Astrocyte of the cerebellum (primary cell): ENCODE measurements at regions not wholly inside any gene's neighbourhood (a gene's known extent, or its start where the extent isn't known, plus 50 kb on each side); places are given as distances from the start of the nearest gene placed in this dataset.
"Not testable (repeated sequence)": the region's sequence is repeated elsewhere in the genome, so short reads cannot be mapped to it uniquely, and the experiment has no call there.

ENCODE experiments used
- DNase-seq: peaks from one replicate; pipeline ENCODE4 v3.0.0-alpha.2; 2011; ENCODE audit warnings: low read depth
- H3K4me3 ChIP-seq: 2 replicates; pipeline ENCODE4 v1.5.1; 2011; ENCODE audit warnings: mild to moderate bottlenecking, low read depth, low read length, moderate library complexity
- in situ Hi-C: cut with HindIII; loops from 2 replicates; pipeline ENCODE4 v1.10.0; 2017; ENCODE audit warnings: low sequenced_read_pairs
- TF ChIP-seq, protein P1 (sequence below): IDR thresholded peaks from 2 replicates; pipeline ENCODE4 v1.5.1; 2012; ENCODE audit warnings: low read length, low read depth, moderate library complexity, mild to moderate bottlenecking; ENCODE audit errors: missing control alignments

DNA sequence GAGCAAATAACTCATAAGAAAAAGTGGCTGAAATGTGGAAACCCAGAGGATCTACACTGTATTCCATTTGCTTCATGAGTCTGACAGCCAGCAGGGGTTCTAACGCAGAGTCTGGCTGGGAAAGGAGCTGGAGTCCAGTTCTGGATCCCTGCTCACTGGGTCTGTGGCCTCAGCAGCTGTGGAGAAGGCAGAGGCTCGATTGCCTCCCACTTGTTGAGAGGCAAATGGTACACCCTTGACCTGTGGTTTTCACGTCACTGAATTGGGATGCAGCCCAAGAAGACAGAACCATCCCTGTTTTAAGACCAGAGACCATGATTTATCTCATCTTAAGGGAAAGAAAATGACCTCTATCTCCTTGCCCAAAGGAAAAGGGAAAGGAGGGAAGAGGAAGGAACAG lies 147.0 kb upstream of the NOCT start:
- no peak for DNase-seq
- no peak overlapping the region for H3K4me3 ChIP-seq
- TF ChIP-seq, protein P1, sequence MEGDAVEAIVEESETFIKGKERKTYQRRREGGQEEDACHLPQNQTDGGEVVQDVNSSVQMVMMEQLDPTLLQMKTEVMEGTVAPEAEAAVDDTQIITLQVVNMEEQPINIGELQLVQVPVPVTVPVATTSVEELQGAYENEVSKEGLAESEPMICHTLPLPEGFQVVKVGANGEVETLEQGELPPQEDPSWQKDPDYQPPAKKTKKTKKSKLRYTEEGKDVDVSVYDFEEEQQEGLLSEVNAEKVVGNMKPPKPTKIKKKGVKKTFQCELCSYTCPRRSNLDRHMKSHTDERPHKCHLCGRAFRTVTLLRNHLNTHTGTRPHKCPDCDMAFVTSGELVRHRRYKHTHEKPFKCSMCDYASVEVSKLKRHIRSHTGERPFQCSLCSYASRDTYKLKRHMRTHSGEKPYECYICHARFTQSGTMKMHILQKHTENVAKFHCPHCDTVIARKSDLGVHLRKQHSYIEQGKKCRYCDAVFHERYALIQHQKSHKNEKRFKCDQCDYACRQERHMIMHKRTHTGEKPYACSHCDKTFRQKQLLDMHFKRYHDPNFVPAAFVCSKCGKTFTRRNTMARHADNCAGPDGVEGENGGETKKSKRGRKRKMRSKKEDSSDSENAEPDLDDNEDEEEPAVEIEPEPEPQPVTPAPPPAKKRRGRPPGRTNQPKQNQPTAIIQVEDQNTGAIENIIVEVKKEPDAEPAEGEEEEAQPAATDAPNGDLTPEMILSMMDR: no peak
- in situ Hi-C loops: no loop called here

DNA sequence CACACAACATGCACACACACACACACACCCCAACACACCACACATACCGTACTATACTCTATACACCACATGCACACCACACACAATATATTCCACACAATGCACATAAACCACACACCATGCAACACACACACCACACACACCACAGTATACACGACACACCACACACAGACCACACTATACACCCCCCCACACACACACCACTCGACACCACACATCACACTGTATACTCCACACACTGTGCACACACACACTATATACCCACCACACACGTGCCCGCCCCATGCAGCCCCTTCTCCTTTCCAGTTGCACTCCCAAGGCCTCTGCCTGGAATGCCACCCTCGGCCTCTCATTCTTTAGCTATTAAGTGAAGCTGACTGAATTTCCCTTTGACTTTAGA lies 148.2 kb upstream of the NOCT start:
- in situ Hi-C loops: no loop called here
- TF ChIP-seq, protein P1: no peak
- no peak overlapping the region for H3K4me3 ChIP-seq
- no peak for DNase-seq

DNA sequence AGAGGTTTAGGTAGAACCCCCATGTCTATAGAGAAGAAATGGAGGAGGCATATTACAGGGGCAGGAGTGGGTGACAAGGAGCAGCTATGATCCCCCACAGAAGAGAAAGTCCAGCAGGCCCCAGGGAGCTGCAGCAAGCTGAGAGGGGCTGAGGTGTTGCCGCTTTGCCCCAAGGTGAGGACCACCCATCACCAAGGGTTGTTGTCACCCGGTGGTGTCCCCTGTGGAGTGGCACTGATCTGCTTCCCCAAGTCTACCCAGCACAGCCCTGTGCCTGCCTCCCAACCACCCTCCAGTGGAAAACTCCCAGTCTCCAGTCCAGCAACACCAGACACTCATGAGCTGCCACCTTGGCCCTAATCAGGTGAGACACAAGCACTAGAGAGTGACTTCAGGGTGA lies 149.3 kb upstream of the NOCT start:
- H3K4me3 ChIP-seq: no peak overlapping the region
- no peak for DNase-seq
- TF ChIP-seq, protein P1: no peak
- in situ Hi-C loops: no loop called here

DNA sequence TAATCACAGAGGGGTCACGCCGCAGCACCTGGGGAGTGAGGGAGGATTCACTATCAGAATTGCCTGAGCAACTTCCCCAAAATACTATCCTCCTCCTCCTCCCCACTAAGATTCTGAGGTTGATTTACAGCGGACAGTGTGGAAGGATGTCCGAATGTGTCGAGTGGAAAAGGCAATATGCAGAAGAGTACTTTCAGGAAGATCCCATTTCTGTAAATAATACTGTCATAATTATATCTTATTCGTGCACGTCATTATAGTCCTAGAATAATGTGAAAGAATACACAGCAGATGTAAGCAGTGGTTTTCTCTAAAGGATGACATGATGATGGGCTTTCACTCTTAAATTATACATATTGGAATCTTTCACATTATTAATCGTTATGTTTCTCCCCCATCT lies 149.8 kb upstream of the NOCT start:
- in situ Hi-C loops: no loop called here
- no peak overlapping the region for H3K4me3 ChIP-seq
- DNase-seq: no peak
- TF ChIP-seq, protein P1: no peak

DNA sequence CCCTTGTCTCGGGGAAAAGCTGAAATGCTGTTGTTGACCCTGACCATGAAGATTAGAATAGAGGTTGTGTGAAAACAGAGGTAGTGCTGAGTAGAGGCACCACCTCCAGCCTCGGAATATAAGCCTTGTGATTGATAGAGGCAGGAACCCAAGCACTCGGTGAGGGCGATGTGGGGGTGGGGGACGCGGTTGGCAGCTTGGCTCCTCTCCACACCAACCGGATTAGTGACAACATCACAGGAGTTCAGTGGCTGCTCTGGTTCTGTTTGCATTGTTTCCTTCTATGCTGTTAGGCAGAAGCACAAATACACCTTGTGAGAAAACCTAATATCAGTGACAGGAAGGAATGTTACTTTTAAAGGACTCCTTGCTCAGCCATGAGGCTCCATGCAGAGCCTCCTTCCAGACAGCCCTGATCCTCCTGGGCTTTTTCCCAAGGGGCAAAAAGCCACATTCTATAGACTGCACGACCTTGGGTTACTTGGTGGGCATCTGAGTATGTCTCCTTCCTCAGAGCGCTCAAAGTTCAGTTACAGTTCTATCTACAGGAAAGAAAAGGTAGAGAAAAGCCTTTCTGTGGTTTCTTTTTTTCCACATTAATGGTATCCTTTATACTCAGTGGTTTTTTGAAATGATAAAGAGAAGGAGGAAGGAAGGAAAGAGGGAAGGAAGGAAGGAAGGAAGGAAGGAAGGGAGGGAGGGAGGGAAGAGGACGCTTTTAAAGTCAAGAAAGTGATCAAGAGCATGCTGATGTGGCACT lies 150.4 kb upstream of the NOCT start:
- in situ Hi-C loops: no loop called here
- H3K4me3 ChIP-seq: no peak overlapping the region
- TF ChIP-seq, protein P1: no peak
- DNase-seq: no peak

DNA sequence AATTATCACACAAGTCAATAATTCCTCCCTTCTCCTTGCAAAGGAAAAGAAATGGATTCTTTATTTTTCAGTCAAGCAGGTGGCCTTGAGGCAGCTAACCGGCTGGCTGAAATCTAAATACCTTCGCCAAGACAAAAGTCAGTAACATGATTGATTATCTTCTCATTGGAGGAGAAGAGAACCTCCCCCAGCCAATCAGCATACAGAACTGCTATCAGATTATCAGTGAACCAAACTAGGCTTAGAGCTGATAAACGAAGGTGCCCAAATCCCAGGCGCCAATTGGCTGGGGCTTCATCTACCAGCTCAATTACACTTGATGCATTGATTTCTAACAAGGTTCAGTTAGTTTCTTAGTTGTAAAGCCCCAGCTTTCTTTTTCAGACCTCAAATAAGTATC lies 152.4 kb upstream of the NOCT start:
- no peak for DNase-seq
- no peak overlapping the region for H3K4me3 ChIP-seq
- TF ChIP-seq, protein P1: no peak
- in situ Hi-C loops: no loop called here

DNA sequence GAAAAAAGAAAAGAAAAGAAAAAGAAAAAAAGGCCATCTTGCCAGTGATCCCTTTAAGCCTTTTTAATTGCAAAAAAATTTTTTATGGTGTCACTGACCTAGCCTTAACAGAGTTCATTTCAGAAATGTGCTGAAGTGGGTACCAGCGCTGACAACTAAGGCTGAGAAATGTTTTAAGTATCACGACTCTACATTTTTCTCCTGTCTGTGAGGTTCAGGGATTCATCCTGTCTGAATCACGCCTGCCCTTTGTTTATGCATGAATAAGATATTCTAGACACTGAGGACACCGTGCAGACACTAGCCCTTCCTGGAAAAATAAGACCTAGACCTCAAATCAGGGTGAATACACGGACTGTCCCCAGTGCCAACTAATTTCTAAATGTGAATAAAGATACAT lies 154.4 kb upstream of the NOCT start:
- in situ Hi-C loops: no loop called here
- TF ChIP-seq, protein P1: no peak
- H3K4me3 ChIP-seq: no peak overlapping the region
- DNase-seq: no peak

DNA sequence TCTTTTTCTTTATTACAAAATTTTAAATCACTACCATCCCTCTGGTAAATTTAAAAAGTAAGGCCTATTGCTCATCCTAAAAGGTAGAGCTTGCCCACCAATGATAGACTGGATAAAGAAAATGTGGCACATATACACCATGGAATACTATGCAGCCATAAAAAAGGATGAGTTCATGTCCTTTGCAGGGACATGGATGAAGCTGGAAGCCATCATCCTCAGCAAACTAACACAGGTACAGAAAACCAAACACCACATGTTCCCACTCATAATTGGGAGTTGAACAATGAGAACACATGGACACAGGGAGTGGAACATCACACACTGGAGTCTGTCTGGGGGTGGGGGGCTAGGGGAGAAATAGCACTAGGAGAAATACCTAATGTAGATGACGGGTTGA lies 155.2 kb upstream of the NOCT start:
- H3K4me3 ChIP-seq, DNase-seq, in situ Hi-C loops: not testable (repeated sequence)
